ENCODE measurements at regions not wholly inside any gene's neighbourhood (a gene's known extent, or its start where the extent isn't known, plus 50 kb on each side); places are given as distances from the start of the nearest gene placed in this dataset.

- Histone ChIP-seq H4K20me1 (ENCODE audit: control insufficient read depth, extremely low read depth, insufficient read depth, low read length) (no peaks in the 10 kb centered on the region), H3K36me3 (ENCODE audit: control insufficient read depth in 2 of 2, extremely low read depth in 1 of 2, insufficient read depth in 2 of 2, low read length in 2 of 2) (no peaks in the 10 kb centered on the region), H3K9me1 (ENCODE audit: control insufficient read depth, extremely low read depth, insufficient read depth, low read length) (no peaks in the 10 kb centered on the region), H3K9me3 (ENCODE audit: control insufficient read depth, low read depth, low read length) (no peaks in the 10 kb centered on the region), H3K79me2 (ENCODE audit: control insufficient read depth, insufficient read depth, low read length) (no peaks in the 10 kb centered on the region), H3K27me3 (ENCODE audit: control insufficient read depth, extremely low read depth, insufficient read depth, low read length) (peaks cover 14% of the 10 kb centered on the region), H3K27ac (ENCODE audit: control insufficient read depth, insufficient read depth, low read length) (no peak overlapping the region), H3K9ac (ENCODE audit: control insufficient read depth, extremely low read depth, insufficient read depth, low read length) (no peak overlapping the region), H3K4me2 (ENCODE audit: control insufficient read depth, extremely low read depth, insufficient read depth, low read depth, low read length) (no peak overlapping the region), H2AFZ (ENCODE audit: control insufficient read depth, low read length) (no peak overlapping the region), H3K4me3 (ENCODE audit: control insufficient read depth in 2 of 3, extremely low read depth in 1 of 3, insufficient read depth in 2 of 3, low read depth in 1 of 3, low read length in 3 of 3) (no peak overlapping the region), H3K4me1 (ENCODE audit: control insufficient read depth, extremely low read depth, insufficient read depth, low read length) (no peaks in the 10 kb centered on the region)
- DNase-seq (ENCODE audit: low read depth, low spot score) (no peak), FAIRE-seq (no peak)
- dilution Hi-C loops (cut with MboI; ENCODE audit: extremely low pct_ligation_motif_present, low sequenced_read_pairs): no loop called here
- TF ChIP-seq CTCF (optimal IDR thresholded peaks at IDR 0.05 in 1 of 3, IDR thresholded peaks at IDR 0.05 in 1 of 3, conservative IDR thresholded peaks at IDR 0.05 in 1 of 3; ENCODE audit: extremely low read depth in 1 of 3, insufficient read depth in 2 of 3, low read length in 3 of 3) (no peak), EZH2 (IDR thresholded peaks at IDR 0.05; ENCODE audit: low read length) (no peak)
Observed at GRCh38 chr3:10676905-10677304, 139.1 kb upstream of the SLC6A11 start.

- Histone ChIP-seq H3K4me2 (ENCODE audit: control insufficient read depth, extremely low read depth, insufficient read depth, low read depth, low read length) (no peak overlapping the region), H3K79me2 (ENCODE audit: control insufficient read depth, insufficient read depth, low read length) (no peaks in the 10 kb centered on the region), H4K20me1 (ENCODE audit: control insufficient read depth, extremely low read depth, insufficient read depth, low read length) (no peaks in the 10 kb centered on the region), H3K9me1 (ENCODE audit: control insufficient read depth, extremely low read depth, insufficient read depth, low read length) (no peaks in the 10 kb centered on the region), H3K9me3 (ENCODE audit: control insufficient read depth, low read depth, low read length) (no peaks in the 10 kb centered on the region), H3K36me3 (ENCODE audit: control insufficient read depth in 2 of 2, extremely low read depth in 1 of 2, insufficient read depth in 2 of 2, low read length in 2 of 2) (no peaks in the 10 kb centered on the region), H3K4me3 (ENCODE audit: control insufficient read depth in 2 of 3, extremely low read depth in 1 of 3, insufficient read depth in 2 of 3, low read depth in 1 of 3, low read length in 3 of 3) (no peak overlapping the region), H3K27ac (ENCODE audit: control insufficient read depth, insufficient read depth, low read length) (no peak overlapping the region), H3K9ac (ENCODE audit: control insufficient read depth, extremely low read depth, insufficient read depth, low read length) (no peak overlapping the region), H3K27me3 (ENCODE audit: control insufficient read depth, extremely low read depth, insufficient read depth, low read length) (peaks cover 14% of the 10 kb centered on the region), H2AFZ (ENCODE audit: control insufficient read depth, low read length) (no peak overlapping the region), H3K4me1 (ENCODE audit: control insufficient read depth, extremely low read depth, insufficient read depth, low read length) (no peaks in the 10 kb centered on the region)
- dilution Hi-C loops (cut with MboI; ENCODE audit: extremely low pct_ligation_motif_present, low sequenced_read_pairs): no loop called here
- FAIRE-seq (peak; percentile 20), DNase-seq (ENCODE audit: low read depth, low spot score) (no peak)
- TF ChIP-seq EZH2 (IDR thresholded peaks at IDR 0.05; ENCODE audit: low read length) (no peak), CTCF (optimal IDR thresholded peaks at IDR 0.05 in 1 of 3, IDR thresholded peaks at IDR 0.05 in 1 of 3, conservative IDR thresholded peaks at IDR 0.05 in 1 of 3; ENCODE audit: extremely low read depth in 1 of 3, insufficient read depth in 2 of 3, low read length in 3 of 3) (no peak)
Observed at GRCh38 chr3:10678796-10679376, 137.1 kb upstream of the SLC6A11 start.

Data from keratinocyte (primary cell).